ENCODE measurements at regions not wholly inside any gene's neighbourhood (a gene's known extent, or its start where the extent isn't known, plus 50 kb on each side); places are given as distances from the start of the nearest gene placed in this dataset.

- H3K4me3 Mint-ChIP-seq, result no peak overlapping the region
- no peaks in the 10 kb centered on the region for H3K79me2 ChIP-seq (replicated peaks; ENCODE audit: insufficient read depth)
- no peaks in the 10 kb centered on the region for H3K9me3 Mint-ChIP-seq
- H3K27ac Mint-ChIP-seq, result no peak overlapping the region
- TF ChIP-seq EZH2phosphoT487 (IDR thresholded peaks at IDR 0.05; ENCODE audit: unreplicated experiment) (no peak), NANOG (IDR thresholded peaks at IDR 0.05; ENCODE audit: borderline replicate concordance) (no peak), CREB1 (CRISPR knock-in tag; IDR thresholded peaks at IDR 0.05; ENCODE audit: low read depth) (no peak), ZNF462 (CRISPR knock-in tag; IDR thresholded peaks at IDR 0.05) (no peak), ETS1 (IDR thresholded peaks at IDR 0.05) (no peak), ZNF114 (CRISPR knock-in tag; IDR thresholded peaks at IDR 0.05) (no peak), POLR2AphosphoS5 (IDR thresholded peaks at IDR 0.05; ENCODE audit: low read depth) (no peak), REST (IDR thresholded peaks at IDR 0.05; ENCODE audit: unreplicated experiment) (no peak), ZNF331 (CRISPR knock-in tag; IDR thresholded peaks at IDR 0.05; ENCODE audit: low read depth) (no peak), JUNB (IDR thresholded peaks at IDR 0.05; ENCODE audit: unreplicated experiment) (no peak), EZH2 (IDR thresholded peaks at IDR 0.05; ENCODE audit: low read depth, unreplicated experiment) (no peak), CTCF (conservative IDR thresholded peaks at IDR 0.05; ENCODE audit: low read depth in 2 of 2) (no peak), STAT1 (IDR thresholded peaks at IDR 0.05; ENCODE audit: unreplicated experiment) (no peak)
- no peaks in the 10 kb centered on the region for H4K20me1 ChIP-seq (replicated peaks; ENCODE audit: insufficient read depth)
- no peak overlapping the region for H3K27ac ChIP-seq (ENCODE audit: low read depth)
- no peaks in the 10 kb centered on the region for H3K27me3 Mint-ChIP-seq (ENCODE audit: insufficient read depth, low read depth, poor library complexity)
- H3K4me1 Mint-ChIP-seq, result peaks cover 7% of the 10 kb centered on the region; the same call in 2 of the 3 replicates
- no peaks in the 10 kb centered on the region for H3K9me2 ChIP-seq (ENCODE audit: insufficient read depth)
- no peaks in the 10 kb centered on the region for H3K36me3 Mint-ChIP-seq (ENCODE audit: low read depth)
- DNase-seq (ENCODE audit: low spot score), result no peak
- H3K4me3 ChIP-seq, result no peak overlapping the region
- H3K4me2 ChIP-seq, result no peak overlapping the region
- H3K27me3 ChIP-seq (ENCODE audit: insufficient read depth), result no peaks in the 10 kb centered on the region
- no peak overlapping the region for H2AFZ ChIP-seq
- H3K36me3 ChIP-seq (ENCODE audit: insufficient read depth), result no peaks in the 10 kb centered on the region
- H3F3A ChIP-seq (replicated peaks; ENCODE audit: low read depth), result no peaks in the 10 kb centered on the region
- no peak for ATAC-seq
- no peaks in the 10 kb centered on the region for H3K4me1 ChIP-seq (ENCODE audit: insufficient read depth)
These were observed 369.9 kb upstream of the PLSCR5 start for GRCh38 chr3:146975032-146975431.
